ENCODE measurements at regions not wholly inside any gene's neighbourhood (a gene's known extent, or its start where the extent isn't known, plus 50 kb on each side); places are given as distances from the start of the nearest gene placed in this dataset.

DNA sequence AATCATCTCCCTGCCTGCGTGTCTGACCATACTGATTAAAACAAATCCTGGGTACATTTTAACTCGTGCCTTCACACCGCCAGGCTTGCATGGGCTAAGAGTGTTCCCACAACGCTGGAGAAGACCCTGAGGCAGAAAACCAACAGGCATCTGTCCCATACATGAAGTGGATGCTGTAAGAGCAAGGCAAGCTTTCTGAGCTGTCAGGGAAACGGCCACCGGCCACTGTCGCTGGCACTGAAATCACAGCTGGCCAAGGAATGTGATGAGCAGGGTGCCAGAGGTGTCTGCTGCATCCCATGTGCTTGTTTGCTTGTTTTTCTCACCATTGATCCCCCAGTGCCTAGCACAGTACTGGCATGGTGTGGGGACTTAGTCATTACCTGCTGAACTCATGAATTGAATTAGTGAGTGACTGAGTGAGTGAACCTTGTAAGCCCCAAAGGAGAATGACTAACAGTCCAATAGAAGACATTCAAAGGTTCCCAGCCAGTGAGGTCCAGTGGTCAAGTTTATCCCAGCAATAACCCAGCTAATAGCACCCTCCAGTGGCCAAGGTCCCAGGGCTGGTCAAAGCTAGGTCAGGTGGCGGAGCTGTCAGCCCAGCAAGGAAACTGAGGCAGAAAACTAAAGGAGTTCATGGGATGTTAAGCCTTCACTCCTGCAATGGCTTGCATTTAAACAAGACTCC lies 92.7 kb upstream of the CDH5 start:
- TF ChIP-seq, protein P1, sequence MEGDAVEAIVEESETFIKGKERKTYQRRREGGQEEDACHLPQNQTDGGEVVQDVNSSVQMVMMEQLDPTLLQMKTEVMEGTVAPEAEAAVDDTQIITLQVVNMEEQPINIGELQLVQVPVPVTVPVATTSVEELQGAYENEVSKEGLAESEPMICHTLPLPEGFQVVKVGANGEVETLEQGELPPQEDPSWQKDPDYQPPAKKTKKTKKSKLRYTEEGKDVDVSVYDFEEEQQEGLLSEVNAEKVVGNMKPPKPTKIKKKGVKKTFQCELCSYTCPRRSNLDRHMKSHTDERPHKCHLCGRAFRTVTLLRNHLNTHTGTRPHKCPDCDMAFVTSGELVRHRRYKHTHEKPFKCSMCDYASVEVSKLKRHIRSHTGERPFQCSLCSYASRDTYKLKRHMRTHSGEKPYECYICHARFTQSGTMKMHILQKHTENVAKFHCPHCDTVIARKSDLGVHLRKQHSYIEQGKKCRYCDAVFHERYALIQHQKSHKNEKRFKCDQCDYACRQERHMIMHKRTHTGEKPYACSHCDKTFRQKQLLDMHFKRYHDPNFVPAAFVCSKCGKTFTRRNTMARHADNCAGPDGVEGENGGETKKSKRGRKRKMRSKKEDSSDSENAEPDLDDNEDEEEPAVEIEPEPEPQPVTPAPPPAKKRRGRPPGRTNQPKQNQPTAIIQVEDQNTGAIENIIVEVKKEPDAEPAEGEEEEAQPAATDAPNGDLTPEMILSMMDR (IDR thresholded peaks at IDR 0.05; ENCODE audit: insufficient read depth, low read length): peak; percentile 5
- no peak for TF ChIP-seq POLR2AphosphoS5 (IDR thresholded peaks at IDR 0.05; ENCODE audit: low read depth)
- no peak for TF ChIP-seq REST (IDR thresholded peaks at IDR 0.05; ENCODE audit: insufficient replicate concordance, low read depth)
- no peak for TF ChIP-seq SPI1 (IDR thresholded peaks at IDR 0.05; ENCODE audit: borderline replicate concordance, low read depth)
- TF ChIP-seq GABPA (IDR thresholded peaks at IDR 0.05; ENCODE audit: low read depth): no peak
